Glomerular visceral epithelial cell (primary cell): ENCODE measurements at regions not wholly inside any gene's neighbourhood (a gene's known extent, or its start where the extent isn't known, plus 50 kb on each side); places are given as distances from the start of the nearest gene placed in this dataset.

Experiments
- DNase-seq: peaks from one replicate; pipeline ENCODE4 v3.0.0-alpha.2; 2016; ENCODE audit errors: extremely low spot score

GRCh38 chr7:25279705-25280104 is 51.4 kb upstream of the NPVF start:
- no peak for DNase-seq

GRCh38 chr7:25280181-25280580 is 51.9 kb upstream of the NPVF start:
- DNase-seq = no peak

- no peak for DNase-seq
Observed at GRCh38 chr7:25282194-25282593, 53.9 kb upstream of the NPVF start.

GRCh38 chr7:25286756-25287155 is 58.5 kb upstream of the NPVF start:
- DNase-seq = no peak

GRCh38 chr7:25287291-25287690 is 59.0 kb upstream of the NPVF start:
- DNase-seq = no peak

GRCh38 chr7:25288556-25289307 is 60.4 kb upstream of the NPVF start:
- peak; percentile 2 for DNase-seq

- peak; percentile 5 for DNase-seq
Observed at GRCh38 chr7:25289518-25289917, 61.2 kb upstream of the NPVF start.

- no peak for DNase-seq
Observed at GRCh38 chr7:25294624-25295023, 66.3 kb upstream of the NPVF start.

GRCh38 chr7:25295387-25295786 is 67.1 kb upstream of the NPVF start:
- DNase-seq = no peak

- DNase-seq = no peak
Observed at GRCh38 chr7:25296086-25296485, 67.8 kb upstream of the NPVF start.

GRCh38 chr7:25297278-25297677 is 69.0 kb upstream of the NPVF start:
- no peak for DNase-seq

GRCh38 chr7:25303281-25304181 is 75.2 kb upstream of the NPVF start:
- DNase-seq = no peak

GRCh38 chr7:25304691-25305090 is 76.4 kb upstream of the NPVF start:
- no peak for DNase-seq

- DNase-seq = no peak
Observed at GRCh38 chr7:25305831-25306230, 77.5 kb upstream of the NPVF start.

- no peak for DNase-seq
Observed at GRCh38 chr7:25307624-25308023, 79.3 kb upstream of the NPVF start.

- peak; percentile 31 for DNase-seq
Observed at GRCh38 chr7:25308246-25308645, 80.0 kb upstream of the NPVF start.

GRCh38 chr7:25308906-25309705 is 80.8 kb upstream of the NPVF start:
- DNase-seq = no peak

- no peak for DNase-seq
Observed at GRCh38 chr7:25310896-25311295, 82.6 kb upstream of the NPVF start.

GRCh38 chr7:25311346-25311745 is 83.1 kb upstream of the NPVF start:
- no peak for DNase-seq

- no peak for DNase-seq
Observed at GRCh38 chr7:25312968-25313367, 84.7 kb upstream of the NPVF start.

GRCh38 chr7:25313526-25313925 is 85.2 kb upstream of the NPVF start:
- no peak for DNase-seq

- no peak for DNase-seq
Observed at GRCh38 chr7:25314094-25314730, 85.9 kb upstream of the NPVF start.
